Hepatocyte (in vitro differentiated cells): ENCODE measurements at regions not wholly inside any gene's neighbourhood (a gene's known extent, or its start where the extent isn't known, plus 50 kb on each side); places are given as distances from the start of the nearest gene placed in this dataset.

Experiments used
- EZH2 ChIP-seq: fragments of 200-600 bp; sonication (generic); IDR thresholded peaks from 2 replicates; pipeline ENCODE4 v1.6.1; 2016; ENCODE audit warnings: antibody characterized with exemption, mild to moderate bottlenecking, borderline replicate concordance
- EZH2phosphoT487 ChIP-seq: fragments of 200-600 bp; sonication (generic); IDR thresholded peaks from one replicate; pipeline ENCODE4 v1.6.1; 2018; ENCODE audit warnings: antibody characterized with exemption, mild to moderate bottlenecking, low read depth, moderate library complexity; ENCODE audit not compliant: unreplicated experiment, severe bottlenecking
- TF ChIP-seq, protein P1 (sequence below): fragments of 200-600 bp; sonication (generic); IDR thresholded peaks from 2 replicates; pipeline ENCODE4 v1.5.1; 2016; ENCODE audit warnings: antibody characterized with exemption, mild to moderate bottlenecking; ENCODE audit not compliant: poor library complexity

DNA sequence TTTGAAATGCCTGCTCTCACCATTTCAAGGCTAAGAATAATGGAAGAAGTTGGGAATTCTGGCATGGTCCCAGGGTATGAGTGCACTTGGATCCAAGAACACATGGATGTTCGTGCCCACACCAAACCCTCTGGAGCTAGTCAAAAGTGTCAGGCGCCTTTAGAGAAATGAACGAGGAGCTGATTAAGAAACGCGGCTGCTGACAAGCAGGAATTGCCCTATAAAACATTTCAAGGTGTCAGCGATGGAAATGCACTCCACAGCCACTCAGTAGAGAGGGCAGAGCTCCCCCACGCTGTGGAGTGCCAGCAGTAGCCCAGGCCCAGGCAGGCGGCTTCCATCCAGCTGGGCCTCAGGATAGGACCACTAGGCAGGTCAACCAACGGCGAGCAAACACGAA is 213.7 kb downstream of the TTC32 start:
- TF ChIP-seq, protein P1, sequence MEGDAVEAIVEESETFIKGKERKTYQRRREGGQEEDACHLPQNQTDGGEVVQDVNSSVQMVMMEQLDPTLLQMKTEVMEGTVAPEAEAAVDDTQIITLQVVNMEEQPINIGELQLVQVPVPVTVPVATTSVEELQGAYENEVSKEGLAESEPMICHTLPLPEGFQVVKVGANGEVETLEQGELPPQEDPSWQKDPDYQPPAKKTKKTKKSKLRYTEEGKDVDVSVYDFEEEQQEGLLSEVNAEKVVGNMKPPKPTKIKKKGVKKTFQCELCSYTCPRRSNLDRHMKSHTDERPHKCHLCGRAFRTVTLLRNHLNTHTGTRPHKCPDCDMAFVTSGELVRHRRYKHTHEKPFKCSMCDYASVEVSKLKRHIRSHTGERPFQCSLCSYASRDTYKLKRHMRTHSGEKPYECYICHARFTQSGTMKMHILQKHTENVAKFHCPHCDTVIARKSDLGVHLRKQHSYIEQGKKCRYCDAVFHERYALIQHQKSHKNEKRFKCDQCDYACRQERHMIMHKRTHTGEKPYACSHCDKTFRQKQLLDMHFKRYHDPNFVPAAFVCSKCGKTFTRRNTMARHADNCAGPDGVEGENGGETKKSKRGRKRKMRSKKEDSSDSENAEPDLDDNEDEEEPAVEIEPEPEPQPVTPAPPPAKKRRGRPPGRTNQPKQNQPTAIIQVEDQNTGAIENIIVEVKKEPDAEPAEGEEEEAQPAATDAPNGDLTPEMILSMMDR: no peak
- TF ChIP-seq EZH2phosphoT487 (no peak), EZH2 (no peak)
